HEK293 (cell line): ENCODE measurements at regions not wholly inside any gene's neighbourhood (a gene's known extent, or its start where the extent isn't known, plus 50 kb on each side); places are given as distances from the start of the nearest gene placed in this dataset.

ENCODE experiments used
- CTCF ChIA-PET: fragments of 350-600 bp; formaldehyde crosslinking; extraction: SDS; loops from one replicate; lab custom pipeline; 2021; ENCODE audit warnings: antibody characterized with exemption; lab: Yijun Ruan, JAX
- POLR2A ChIA-PET: fragments of 300-600 bp; formaldehyde crosslinking; extraction: SDS; loops from one replicate; lab custom pipeline; 2020; ENCODE audit warnings: antibody characterized with exemption, inconsistent platforms; lab: Yijun Ruan, JAX
- H3K27ac ChIP-seq: fragments of 200-500 bp; sonication (Bioruptor generic); 2 replicates; pipeline ENCODE4 v1.5.1; 2014; ENCODE audit warnings: low read depth, low read length, control low read depth, inconsistent platforms; ENCODE audit errors: extremely low read depth
- H3K36me3 ChIP-seq, 2 experiments: fragments of 200-500 bp in 1 of 2; sonication (Bioruptor generic) in 1 of 2; 1 replicate in 1 of 2; 2 replicates in 1 of 2; pipeline ENCODE4 v1.5.1; 2014 to 2017; ENCODE audit warnings: inconsistent platforms in 2 of 2, low read length in 2 of 2; ENCODE audit not compliant: control insufficient read depth in 2 of 2, insufficient read depth in 1 of 2
- H3K4me1 ChIP-seq: fragments of 200-500 bp; sonication (Bioruptor generic); 2 replicates; pipeline ENCODE4 v1.5.1; 2014; ENCODE audit warnings: mild to moderate bottlenecking, low read length, inconsistent platforms; ENCODE audit not compliant: control insufficient read depth, insufficient read depth
- H3K4me3 ChIP-seq: 2 replicates; pipeline ENCODE4 v1.5.1; 2011; ENCODE audit warnings: low read depth, mild to moderate bottlenecking, control low read depth, low read length, moderate library complexity
- H3K9me3 ChIP-seq: fragments of 200-500 bp; sonication (Bioruptor generic); 2 replicates; pipeline ENCODE4 v1.5.1; 2014; ENCODE audit warnings: low read depth, low read length, inconsistent platforms; ENCODE audit not compliant: control insufficient read depth, insufficient read depth
- IKZF3 ChIP-seq: fragments of 450-650 bp; IDR thresholded peaks from 2 replicates; pipeline ENCODE4 v1.5.0; 2018; ENCODE audit warnings: missing biosample characterization, mild to moderate bottlenecking, missing genetic modification characterization, moderate library complexity
- KLF7 ChIP-seq: fragments of 450-650 bp; formaldehyde crosslinking; IDR thresholded peaks from 2 replicates; pipeline ENCODE4 v1.5.1; 2016; ENCODE audit warnings: missing biosample characterization, missing genetic modification characterization, borderline replicate concordance
- KLF9 ChIP-seq: fragments of 450-650 bp; formaldehyde crosslinking; IDR thresholded peaks from 2 replicates; pipeline ENCODE4 v1.5.1; 2016; ENCODE audit warnings: missing biosample characterization, missing genetic modification characterization, low read depth
- MYNN ChIP-seq: fragments of 450-650 bp; formaldehyde crosslinking; IDR thresholded peaks from 2 replicates; pipeline ENCODE4 v1.5.1; 2016; ENCODE audit warnings: missing biosample characterization, missing genetic modification characterization, borderline replicate concordance
- OSR2 ChIP-seq: fragments of 450-650 bp; formaldehyde crosslinking; IDR thresholded peaks from 2 replicates; pipeline ENCODE4 v1.5.1; 2016; ENCODE audit warnings: missing biosample characterization, missing genetic modification characterization
- PATZ1 ChIP-seq: fragments of 450-650 bp; formaldehyde crosslinking; IDR thresholded peaks from 2 replicates; pipeline ENCODE4 v1.5.1; 2016; ENCODE audit warnings: missing biosample characterization, missing genetic modification characterization
- RBAK ChIP-seq: fragments of 450-650 bp; formaldehyde crosslinking; IDR thresholded peaks from 2 replicates; pipeline ENCODE4 v1.5.1; 2016; ENCODE audit warnings: missing biosample characterization, missing genetic modification characterization
- SCRT2 ChIP-seq: fragments of 450-650 bp; formaldehyde crosslinking; IDR thresholded peaks from 2 replicates; pipeline ENCODE4 v1.5.1; 2016; ENCODE audit warnings: missing biosample characterization, missing genetic modification characterization
- WT1 ChIP-seq: fragments of 450-650 bp; formaldehyde crosslinking; IDR thresholded peaks from 2 replicates; pipeline ENCODE4 v1.5.1; 2016; ENCODE audit warnings: missing biosample characterization, missing genetic modification characterization
- ZBTB8A ChIP-seq: fragments of 450-650 bp; formaldehyde crosslinking; IDR thresholded peaks from 2 replicates; pipeline ENCODE4 v1.5.1; 2016; ENCODE audit warnings: missing biosample characterization, missing genetic modification characterization
- ZFP37 ChIP-seq: fragments of 450-650 bp; formaldehyde crosslinking; IDR thresholded peaks from 2 replicates; pipeline ENCODE4 v1.5.1; 2016; ENCODE audit warnings: missing biosample characterization, missing genetic modification characterization
- ZNF148 ChIP-seq: fragments of 450-650 bp; formaldehyde crosslinking; IDR thresholded peaks from 2 replicates; pipeline ENCODE4 v1.5.0; 2017; ENCODE audit warnings: missing biosample characterization, missing genetic modification characterization, borderline replicate concordance
- ZNF175 ChIP-seq: fragments of 450-650 bp; formaldehyde crosslinking; IDR thresholded peaks from 2 replicates; pipeline ENCODE4 v1.5.1; 2016; ENCODE audit warnings: missing biosample characterization, missing genetic modification characterization
- ZNF18 ChIP-seq: fragments of 450-650 bp; formaldehyde crosslinking; IDR thresholded peaks from 2 replicates; pipeline ENCODE4 v1.5.1; 2016; ENCODE audit warnings: missing biosample characterization, missing genetic modification characterization
- ZNF202 ChIP-seq: fragments of 450-650 bp; formaldehyde crosslinking; IDR thresholded peaks from 2 replicates; pipeline ENCODE4 v1.5.1; 2016; ENCODE audit warnings: missing biosample characterization, missing genetic modification characterization, borderline replicate concordance
- ZNF211 ChIP-seq: fragments of 450-650 bp; formaldehyde crosslinking; IDR thresholded peaks from 2 replicates; pipeline ENCODE4 v1.5.1; 2016; ENCODE audit warnings: low read depth, missing biosample characterization, missing genetic modification characterization
- ZNF23 ChIP-seq: fragments of 450-650 bp; formaldehyde crosslinking; IDR thresholded peaks from 2 replicates; pipeline ENCODE4 v1.5.1; 2016; ENCODE audit warnings: missing biosample characterization, missing genetic modification characterization, borderline replicate concordance
- ZNF292 ChIP-seq: fragments of 450-650 bp; formaldehyde crosslinking; IDR thresholded peaks from 2 replicates; pipeline ENCODE4 v1.5.1; 2016; ENCODE audit warnings: low read depth, missing biosample characterization, missing genetic modification characterization, borderline replicate concordance
- ZNF394 ChIP-seq: fragments of 450-650 bp; formaldehyde crosslinking; IDR thresholded peaks from 2 replicates; pipeline ENCODE4 v1.5.1; 2016; ENCODE audit warnings: missing biosample characterization, missing genetic modification characterization, mild to moderate bottlenecking, moderate library complexity, borderline replicate concordance
- ZNF473 ChIP-seq: fragments of 450-650 bp; formaldehyde crosslinking; IDR thresholded peaks from 2 replicates; pipeline ENCODE4 v1.5.1; 2017; ENCODE audit warnings: missing biosample characterization, missing genetic modification characterization
- ZNF521 ChIP-seq: fragments of 450-650 bp; formaldehyde crosslinking; IDR thresholded peaks from 2 replicates; pipeline ENCODE4 v1.5.1; 2017; ENCODE audit warnings: missing biosample characterization, mild to moderate bottlenecking, missing genetic modification characterization
- ZNF530 ChIP-seq: fragments of 450-650 bp; formaldehyde crosslinking; IDR thresholded peaks from 2 replicates; pipeline ENCODE4 v1.5.1; 2016; ENCODE audit warnings: low read depth, missing biosample characterization, missing genetic modification characterization
- ZNF549 ChIP-seq: fragments of 450-650 bp; IDR thresholded peaks from 2 replicates; pipeline ENCODE4 v1.5.1; 2018; ENCODE audit warnings: missing biosample characterization, missing genetic modification characterization, mild to moderate bottlenecking, inconsistent platforms, moderate library complexity
- ZNF600 ChIP-seq: fragments of 450-650 bp; formaldehyde crosslinking; IDR thresholded peaks from 2 replicates; pipeline ENCODE4 v1.5.1; 2016; ENCODE audit warnings: missing biosample characterization, missing genetic modification characterization
- ZNF645 ChIP-seq: fragments of 450-650 bp; formaldehyde crosslinking; IDR thresholded peaks from 2 replicates; pipeline ENCODE4; 2016; ENCODE audit warnings: missing biosample characterization, missing genetic modification characterization
- ZNF704 ChIP-seq: fragments of 450-650 bp; formaldehyde crosslinking; IDR thresholded peaks from 2 replicates; pipeline ENCODE4 v1.5.1; 2016; ENCODE audit warnings: missing biosample characterization, missing genetic modification characterization
- ZNF768 ChIP-seq: fragments of 450-650 bp; formaldehyde crosslinking; IDR thresholded peaks from 2 replicates; pipeline ENCODE4 v1.5.1; 2018; ENCODE audit warnings: missing biosample characterization, mild to moderate bottlenecking, missing genetic modification characterization
- ZNF792 ChIP-seq: fragments of 450-650 bp; formaldehyde crosslinking; IDR thresholded peaks from 2 replicates; pipeline ENCODE4 v1.5.1; 2016; ENCODE audit warnings: missing biosample characterization, missing genetic modification characterization

- TF ChIP-seq ZNF148 (tag by site-specific recombination) (no peak), SCRT2 (tag by site-specific recombination) (no peak), ZNF768 (no peak), ZBTB8A (tag by site-specific recombination) (no peak), KLF9 (tag by site-specific recombination) (no peak), KLF7 (no peak), ZNF18 (tag by site-specific recombination) (no peak), OSR2 (tag by site-specific recombination) (no peak), MYNN (tag by site-specific recombination) (no peak), ZNF23 (tag by site-specific recombination) (no peak)
Measured at GRCh38 chr3:86554383-86554782, 436.6 kb downstream of the VGLL3 start (continued).

GRCh38 chr3:86547692-86548091, 443.3 kb downstream of the VGLL3 start:
- H3K4me1 ChIP-seq, result no peaks in the 10 kb centered on the region
- TF ChIP-seq ZNF292 (tag by site-specific recombination) (no peak), ZNF175 (tag by site-specific recombination) (no peak), ZNF530 (tag by site-specific recombination) (no peak), IKZF3 (tag by site-specific recombination) (no peak), KLF9 (tag by site-specific recombination) (no peak), ZNF768 (no peak)
- TF ChIP-seq, all 188 proteins: peak for 0
- CTCF ChIA-PET, result no interaction called here
- Histone ChIP-seq H3K4me3 (no peak overlapping the region), H3K27ac (no peak overlapping the region), H3K9me3 (no peaks in the 10 kb centered on the region), H3K36me3 (no peaks in the 10 kb centered on the region)
- POLR2A ChIA-PET, result no interaction called here

- H3K4me1 ChIP-seq, result no peaks in the 10 kb centered on the region
- POLR2A ChIA-PET, result no interaction called here
- TF ChIP-seq ZFP37 (no peak), ZNF704 (tag by site-specific recombination) (no peak), PATZ1 (tag by site-specific recombination) (no peak), ZNF473 (tag by site-specific recombination) (no peak), ZNF600 (no peak), ZNF645 (tag by site-specific recombination) (no peak), WT1 (no peak), ZNF202 (no peak), ZNF394 (tag by site-specific recombination) (no peak), ZNF549 (no peak), ZNF792 (no peak), ZNF521 (no peak), RBAK (tag by site-specific recombination) (no peak), ZNF211 (tag by site-specific recombination) (no peak)
Measured at GRCh38 chr3:86537171-86537570, 453.8 kb downstream of the VGLL3 start.

More at GRCh38 chr3:86537171-86537570, 453.8 kb downstream of the VGLL3 start:
- no peaks in the 10 kb centered on the region for H3K9me3 ChIP-seq
- no peak overlapping the region for H3K27ac ChIP-seq
- CTCF ChIA-PET, result no interaction called here
- H3K36me3 ChIP-seq, result no peaks in the 10 kb centered on the region
- H3K4me3 ChIP-seq, result no peak overlapping the region
